Upper lobe of right lung (tissue), 1 donor: ENCODE measurements at regions not wholly inside any gene's neighbourhood (a gene's known extent, or its start where the extent isn't known, plus 50 kb on each side); places are given as distances from the start of the nearest gene placed in this dataset.

Source experiments
- ATAC-seq: fragments of 200-7000 bp; cut with Tn5 transposase; one replicate; pipeline ENCODE4 v1.9.1; 2020; ENCODE audit warnings: mild to moderate bottlenecking, moderate library complexity
- DNase-seq: peaks from one replicate; pipeline ENCODE4 v3.0.0-alpha.2; 2020
- H3K27ac ChIP-seq: fragments of 200-600 bp; one replicate; pipeline ENCODE4 v1.8.0; 2022
- H3K27me3 ChIP-seq: fragments of 200-600 bp; one replicate; pipeline ENCODE4 v1.8.0; 2022; ENCODE audit warnings: mild to moderate bottlenecking
- H3K36me3 ChIP-seq: fragments of 200-600 bp; one replicate; pipeline ENCODE4 v1.8.0; 2022
- H3K4me1 ChIP-seq: fragments of 200-600 bp; one replicate; pipeline ENCODE4 v1.8.0; 2022
- H3K4me3 ChIP-seq: fragments of 200-600 bp; one replicate; pipeline ENCODE4 v1.8.0; 2022; ENCODE audit warnings: mild to moderate bottlenecking
- H3K9me3 ChIP-seq: fragments of 200-600 bp; one replicate; pipeline ENCODE4 v1.8.0; 2022
- intact Hi-C: fragments of 100-400 bp; cut with DNase I; formaldehyde crosslinking; loops from one replicate; pipeline ENCODE4 v1.11.0; 2022
- TF ChIP-seq, protein P1 (sequence below): fragments of 200-600 bp; IDR thresholded peaks from one replicate; pipeline ENCODE4 v1.8.0; 2022; ENCODE audit warnings: antibody characterized with exemption
- donor health status: DM: no; HTN: yes; CAD: no; lungs with severe emphysema.

DNA sequence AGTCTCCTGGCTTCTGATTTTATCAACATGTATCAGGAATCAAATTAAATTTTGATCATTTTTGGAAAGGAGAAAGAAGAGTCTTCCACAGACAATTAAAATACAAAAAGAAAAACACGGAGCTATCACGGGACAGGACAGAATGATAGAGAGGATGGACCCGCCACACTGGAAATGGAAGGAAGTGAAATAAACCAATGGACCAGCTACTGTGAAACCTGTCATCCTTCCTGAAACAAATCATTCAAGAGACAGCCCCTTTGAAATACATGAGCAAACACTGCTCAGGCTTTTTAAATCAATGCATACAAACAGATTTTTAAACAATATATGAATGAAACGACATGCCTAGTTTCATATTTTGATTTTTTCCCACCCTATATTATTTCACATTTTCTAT lies 339.4 kb downstream of the ACTL7B start:
- Histone ChIP-seq H3K36me3 (no peaks in the 10 kb centered on the region), H3K27ac (no peak overlapping the region), H3K4me3 (no peak overlapping the region), H3K27me3 (no peaks in the 10 kb centered on the region), H3K9me3 (no peaks in the 10 kb centered on the region), H3K4me1 (no peaks in the 10 kb centered on the region)
- TF ChIP-seq, protein P1, sequence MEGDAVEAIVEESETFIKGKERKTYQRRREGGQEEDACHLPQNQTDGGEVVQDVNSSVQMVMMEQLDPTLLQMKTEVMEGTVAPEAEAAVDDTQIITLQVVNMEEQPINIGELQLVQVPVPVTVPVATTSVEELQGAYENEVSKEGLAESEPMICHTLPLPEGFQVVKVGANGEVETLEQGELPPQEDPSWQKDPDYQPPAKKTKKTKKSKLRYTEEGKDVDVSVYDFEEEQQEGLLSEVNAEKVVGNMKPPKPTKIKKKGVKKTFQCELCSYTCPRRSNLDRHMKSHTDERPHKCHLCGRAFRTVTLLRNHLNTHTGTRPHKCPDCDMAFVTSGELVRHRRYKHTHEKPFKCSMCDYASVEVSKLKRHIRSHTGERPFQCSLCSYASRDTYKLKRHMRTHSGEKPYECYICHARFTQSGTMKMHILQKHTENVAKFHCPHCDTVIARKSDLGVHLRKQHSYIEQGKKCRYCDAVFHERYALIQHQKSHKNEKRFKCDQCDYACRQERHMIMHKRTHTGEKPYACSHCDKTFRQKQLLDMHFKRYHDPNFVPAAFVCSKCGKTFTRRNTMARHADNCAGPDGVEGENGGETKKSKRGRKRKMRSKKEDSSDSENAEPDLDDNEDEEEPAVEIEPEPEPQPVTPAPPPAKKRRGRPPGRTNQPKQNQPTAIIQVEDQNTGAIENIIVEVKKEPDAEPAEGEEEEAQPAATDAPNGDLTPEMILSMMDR, result no peak
- no peak for DNase-seq
- intact Hi-C loops, result no loop called here
- ATAC-seq, result no peak

DNA sequence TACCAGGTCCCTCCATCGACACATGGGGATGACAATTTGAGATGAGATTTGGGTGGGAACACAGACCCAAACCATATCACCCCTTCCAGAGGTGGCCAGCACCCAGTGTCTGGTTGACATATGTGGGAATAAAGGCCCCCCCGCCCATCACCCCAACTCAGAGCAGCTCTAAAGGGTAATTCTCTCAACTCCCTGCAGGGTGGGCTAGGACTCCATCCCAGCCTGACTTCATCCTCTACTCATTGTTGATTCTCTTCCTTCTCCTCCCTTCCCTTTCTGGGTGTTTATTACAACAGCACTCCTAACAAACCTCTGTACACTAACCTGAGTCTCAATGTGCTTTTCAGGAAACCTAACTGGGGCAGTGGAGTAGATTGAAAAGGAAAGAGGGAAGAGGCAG lies 339.9 kb downstream of the ACTL7B start:
- intact Hi-C loops, result no loop called here
- H3K4me1 ChIP-seq, result no peaks in the 10 kb centered on the region
- H3K9me3 ChIP-seq, result no peaks in the 10 kb centered on the region
- no peaks in the 10 kb centered on the region for H3K27me3 ChIP-seq
- no peak overlapping the region for H3K27ac ChIP-seq
- TF ChIP-seq, protein P1, result no peak
- DNase-seq (no peak), ATAC-seq (no peak)
- no peaks in the 10 kb centered on the region for H3K36me3 ChIP-seq
- H3K4me3 ChIP-seq, result no peak overlapping the region

DNA sequence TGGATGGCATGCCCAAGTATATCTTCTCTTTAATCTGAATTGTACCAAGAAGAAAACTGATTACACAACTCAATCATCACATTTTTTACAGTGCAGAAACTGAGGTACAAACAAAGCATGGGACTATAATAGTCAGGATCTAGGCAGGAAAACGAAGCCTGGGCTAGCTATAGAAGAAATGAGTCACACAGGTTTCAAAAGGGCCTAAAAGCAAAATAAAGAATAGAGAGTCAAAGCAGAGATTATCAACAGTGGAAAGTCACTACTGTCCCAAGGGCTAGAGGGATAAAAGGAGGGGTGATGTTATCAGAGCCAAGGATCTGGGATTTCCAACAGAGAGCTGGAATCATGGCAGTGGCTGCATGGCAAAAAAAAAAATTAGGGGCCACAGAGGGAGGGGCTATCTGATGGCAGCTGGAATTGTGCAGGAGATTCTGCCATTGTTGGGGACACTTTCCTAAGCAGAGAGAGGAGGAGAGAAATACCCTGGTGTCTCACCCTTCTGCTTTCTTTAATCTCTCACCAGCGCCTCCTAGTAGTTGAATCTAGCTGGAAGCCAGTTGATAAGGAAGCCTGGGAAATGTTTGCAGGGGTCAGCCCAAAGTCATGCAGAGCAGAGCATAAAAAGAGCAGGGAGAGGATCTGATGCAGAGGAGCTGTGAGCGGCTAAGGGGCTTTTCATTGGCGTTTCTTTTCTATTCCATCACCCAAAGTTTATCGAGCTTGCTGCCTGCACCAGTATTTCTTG lies 343.2 kb downstream of the ACTL7B start:
- Histone ChIP-seq H3K27me3 (no peaks in the 10 kb centered on the region), H3K27ac (no peak overlapping the region), H3K4me1 (no peaks in the 10 kb centered on the region), H3K9me3 (no peaks in the 10 kb centered on the region), H3K36me3 (no peaks in the 10 kb centered on the region), H3K4me3 (no peak overlapping the region)
- DNase-seq, result no peak
- ATAC-seq, result no peak
- TF ChIP-seq, protein P1, result no peak
- intact Hi-C loops, result no loop called here

DNA sequence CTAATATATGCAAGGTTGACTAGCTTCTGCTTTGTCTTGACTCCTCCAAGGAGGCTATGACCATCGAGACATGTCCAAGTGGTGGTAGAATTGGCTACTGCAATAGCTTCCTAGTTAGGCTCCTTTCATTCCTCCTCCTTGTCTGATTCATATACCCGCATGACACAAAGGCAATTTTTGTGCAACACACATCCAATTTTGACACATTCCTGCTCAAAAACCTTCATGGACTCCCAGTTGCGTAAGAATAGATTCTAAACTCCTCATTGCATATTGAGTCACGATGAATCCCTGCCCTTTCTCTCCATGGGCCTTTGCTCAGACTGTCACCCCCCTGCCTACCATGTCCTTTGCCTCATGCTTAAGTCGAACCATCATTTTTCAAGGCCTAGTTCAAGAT lies 344.5 kb downstream of the ACTL7B start:
- H3K4me3 ChIP-seq, result no peak overlapping the region
- no peaks in the 10 kb centered on the region for H3K36me3 ChIP-seq
- H3K4me1 ChIP-seq, result no peaks in the 10 kb centered on the region
- intact Hi-C loops, result no loop called here
- H3K27ac ChIP-seq, result no peak overlapping the region
- no peaks in the 10 kb centered on the region for H3K9me3 ChIP-seq
- H3K27me3 ChIP-seq, result no peaks in the 10 kb centered on the region
- TF ChIP-seq, protein P1, result no peak
- DNase-seq (no peak), ATAC-seq (no peak)

DNA sequence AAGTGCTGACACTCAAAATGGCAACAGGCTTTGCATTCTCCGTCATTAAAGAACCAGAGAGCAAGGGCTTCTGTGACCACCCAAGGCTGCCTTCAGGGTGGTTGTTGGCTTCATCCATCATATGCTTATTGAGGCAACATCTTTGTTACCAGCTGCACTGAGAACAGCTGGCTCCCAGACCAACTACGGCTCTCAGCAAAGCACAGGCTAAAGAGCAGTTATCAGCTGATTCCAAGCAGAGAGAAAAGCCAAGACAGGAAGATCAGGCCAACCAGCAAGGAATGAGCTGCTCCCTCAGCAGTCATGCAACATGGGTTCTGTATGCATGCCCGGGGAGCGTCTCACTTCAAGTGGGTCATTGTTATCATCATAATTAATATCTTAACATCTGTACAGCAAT lies 358.9 kb downstream of the ACTL7B start:
- DNase-seq, result no peak
- no peak overlapping the region for H3K4me3 ChIP-seq
- no peaks in the 10 kb centered on the region for H3K9me3 ChIP-seq
- H3K4me1 ChIP-seq, result no peaks in the 10 kb centered on the region
- H3K27me3 ChIP-seq, result no peaks in the 10 kb centered on the region
- TF ChIP-seq, protein P1, result no peak
- H3K27ac ChIP-seq, result no peak overlapping the region
- H3K36me3 ChIP-seq, result no peaks in the 10 kb centered on the region
- intact Hi-C loops, result no loop called here
- ATAC-seq, result no peak

DNA sequence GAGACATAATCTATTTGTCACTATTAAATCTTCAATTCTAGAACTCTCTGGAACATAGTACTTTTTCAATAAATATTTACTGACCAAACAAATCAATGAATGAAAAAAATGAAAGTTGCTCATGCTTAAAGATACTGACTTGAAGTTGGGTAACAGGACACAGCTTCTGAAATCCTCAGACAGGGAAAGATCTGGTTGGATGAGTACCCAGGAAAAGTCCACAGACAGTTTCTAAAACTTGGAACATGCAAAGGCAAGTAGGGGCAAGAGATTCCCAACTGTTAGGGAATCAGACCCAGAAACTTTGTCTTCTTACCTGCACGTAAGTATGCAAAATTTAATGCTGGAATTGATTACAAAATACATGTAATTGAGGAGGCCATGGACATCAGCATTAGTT lies 366.2 kb downstream of the ACTL7B start:
- Histone ChIP-seq H3K36me3 (no peaks in the 10 kb centered on the region), H3K27ac (no peak overlapping the region), H3K4me1 (no peaks in the 10 kb centered on the region), H3K4me3 (no peak overlapping the region), H3K9me3 (no peaks in the 10 kb centered on the region), H3K27me3 (no peaks in the 10 kb centered on the region)
- ATAC-seq (no peak), DNase-seq (no peak)
- TF ChIP-seq, protein P1, result no peak
- intact Hi-C loops, result no loop called here
